ENCODE measurements at regions not wholly inside any gene's neighbourhood (a gene's known extent, or its start where the extent isn't known, plus 50 kb on each side); places are given as distances from the start of the nearest gene placed in this dataset.

GRCh38 chr13:79782541-79783205 is 301.7 kb downstream of the NDFIP2 start:
- DNase-seq (ENCODE audit: low read depth, low spot score) = peak; percentile 89

GRCh38 chr13:79781829-79782540 is 301.0 kb downstream of the NDFIP2 start:
- no peak for DNase-seq (ENCODE audit: low read depth, low spot score)

- no peak for DNase-seq (ENCODE audit: low read depth, low spot score)
Measured at GRCh38 chr13:79780240-79780639, 299.3 kb downstream of the NDFIP2 start.

DNA sequence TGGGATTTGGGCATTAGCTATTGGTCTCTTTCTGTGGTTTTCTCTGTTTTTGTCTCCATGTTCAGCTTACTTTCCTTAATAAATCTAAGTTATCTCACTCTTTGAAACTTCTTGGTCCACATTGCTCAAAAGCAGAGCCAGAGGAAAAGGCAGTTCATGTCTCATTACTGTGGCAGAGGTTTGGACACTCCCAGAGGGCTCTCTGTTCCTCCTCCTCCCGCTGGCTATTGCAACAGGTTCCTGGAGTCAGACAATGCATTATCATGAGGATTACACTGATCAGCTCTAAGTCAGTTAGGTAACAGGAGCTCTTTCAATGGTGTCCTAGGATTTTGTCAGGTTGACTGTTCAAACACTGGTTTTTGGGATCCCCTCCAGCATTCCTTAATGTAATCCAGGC is 298.8 kb downstream of the NDFIP2 start:
- peak; percentile 30 for DNase-seq (ENCODE audit: low read depth, low spot score)

- no peak for DNase-seq (ENCODE audit: low read depth, low spot score)
Measured at GRCh38 chr13:79778741-79779460, 297.9 kb downstream of the NDFIP2 start.

DNA sequence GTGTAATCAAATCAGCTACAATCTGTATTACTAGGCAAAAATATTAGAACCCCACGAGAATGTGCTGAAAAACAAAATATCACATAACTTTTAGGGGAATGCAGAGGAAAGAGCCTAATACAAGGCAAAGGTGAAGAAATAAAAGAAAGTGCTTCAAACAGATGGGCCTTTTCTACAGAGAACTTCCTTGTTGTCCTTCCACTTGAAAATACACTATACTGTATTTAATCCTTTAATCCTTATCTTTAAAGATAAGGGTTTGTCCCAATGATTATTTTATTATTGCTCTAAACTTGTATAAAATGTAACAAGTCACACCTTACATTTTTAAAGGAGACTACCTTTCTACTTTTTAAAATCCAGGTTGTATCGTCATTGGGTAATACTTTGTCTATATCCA is 296.5 kb downstream of the NDFIP2 start:
- no peak for DNase-seq (ENCODE audit: low read depth, low spot score)

DNA sequence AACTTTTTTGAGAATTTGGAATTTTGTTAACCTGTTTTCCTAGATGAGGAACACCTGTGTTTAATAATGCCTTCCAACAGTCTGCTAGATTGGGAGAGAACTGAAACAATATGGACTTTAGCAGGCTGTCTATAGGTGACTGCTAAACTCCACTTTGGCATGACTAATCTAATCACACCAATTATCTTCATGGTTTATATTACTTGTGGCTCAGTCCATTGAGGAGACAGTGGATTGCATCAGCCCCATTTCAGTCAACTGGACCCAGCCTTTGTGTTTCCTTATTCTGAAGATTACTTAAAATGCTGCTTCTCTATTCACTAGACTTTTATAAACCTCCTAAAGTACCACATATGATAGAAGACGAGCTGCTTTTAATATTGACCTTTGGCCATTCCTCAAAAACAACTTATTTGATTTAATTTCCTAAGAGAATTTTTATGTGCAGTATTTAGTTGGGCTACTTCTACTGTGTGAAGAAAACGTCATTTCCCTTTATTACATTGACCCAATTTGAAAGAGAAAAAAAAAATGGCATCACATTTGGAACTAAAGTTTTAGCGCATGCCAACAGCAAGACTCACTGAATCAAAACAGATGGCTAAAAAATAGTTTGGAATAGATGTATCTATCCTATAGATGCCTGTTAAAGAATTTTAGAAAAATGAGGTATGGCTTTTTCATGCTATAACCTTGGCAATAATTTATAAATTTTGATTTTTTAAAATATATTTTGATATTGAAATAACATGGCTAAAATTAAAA is 295.8 kb downstream of the NDFIP2 start:
- DNase-seq (ENCODE audit: low read depth, low spot score) = no peak

- DNase-seq (ENCODE audit: low read depth, low spot score) = peak; percentile 46
Measured at GRCh38 chr13:79775830-79776229, 294.9 kb downstream of the NDFIP2 start.

- DNase-seq (ENCODE audit: low read depth, low spot score) = no peak
Measured at GRCh38 chr13:79772811-79773210, 291.9 kb downstream of the NDFIP2 start.

DNA sequence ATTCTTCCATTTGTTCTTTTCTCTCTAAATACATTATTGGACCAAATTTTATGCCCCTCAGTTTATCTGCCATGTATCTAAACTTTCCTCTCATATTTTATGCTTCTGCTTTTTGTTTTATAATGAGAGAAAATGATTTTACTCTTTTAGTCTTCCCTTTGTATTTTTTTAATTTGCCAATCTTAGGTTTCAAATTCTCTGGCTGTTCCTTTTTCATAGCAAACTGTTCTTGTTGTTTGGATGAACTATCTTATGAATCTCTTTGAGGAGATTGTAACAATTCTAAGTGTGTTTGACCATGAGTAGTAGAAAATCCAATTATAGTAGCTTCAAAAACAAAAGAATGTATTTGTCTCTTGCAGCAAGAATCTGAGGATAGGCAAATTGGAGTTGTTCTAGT is 290.5 kb downstream of the NDFIP2 start:
- DNase-seq (ENCODE audit: low read depth, low spot score) = no peak

DNA sequence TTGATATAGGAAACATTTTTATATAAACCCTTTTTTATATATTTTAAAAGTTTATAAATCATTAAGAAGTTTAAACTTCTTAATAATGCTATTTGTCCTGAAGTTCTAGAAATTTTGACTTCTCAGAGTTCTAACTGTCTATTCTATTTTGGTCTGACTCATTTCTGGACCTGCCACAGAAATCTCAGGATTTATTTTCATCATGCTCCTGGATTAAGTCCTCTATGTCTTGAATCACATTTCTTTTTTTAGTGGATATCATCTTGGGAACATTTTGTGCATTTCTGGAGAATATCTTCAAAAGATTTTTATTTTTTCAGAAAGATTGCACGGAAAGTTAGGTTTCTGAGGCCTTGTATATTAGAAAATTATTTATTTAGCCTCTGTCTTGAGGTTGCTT is 289.1 kb downstream of the NDFIP2 start:
- DNase-seq (ENCODE audit: low read depth, low spot score) = no peak

DNA sequence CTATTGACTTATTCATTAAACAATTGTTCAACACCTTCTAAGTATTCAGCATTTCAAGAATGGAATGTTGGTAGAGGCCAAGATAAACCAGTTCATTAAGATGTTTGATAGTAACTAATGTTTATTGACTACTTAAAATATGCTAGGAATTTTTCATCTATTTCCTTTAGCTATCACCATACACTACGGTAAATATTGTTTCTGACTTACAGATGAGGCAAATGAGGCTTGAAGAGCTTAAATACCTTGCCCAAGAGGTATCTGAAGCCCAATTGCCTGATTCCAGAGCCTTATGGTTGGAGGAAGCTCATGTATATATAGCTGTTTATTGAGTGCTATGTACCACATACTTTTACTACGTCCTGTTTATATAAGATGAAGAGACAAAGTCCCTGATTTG is 286.2 kb downstream of the NDFIP2 start:
- no peak for DNase-seq (ENCODE audit: low read depth, low spot score)

DNA sequence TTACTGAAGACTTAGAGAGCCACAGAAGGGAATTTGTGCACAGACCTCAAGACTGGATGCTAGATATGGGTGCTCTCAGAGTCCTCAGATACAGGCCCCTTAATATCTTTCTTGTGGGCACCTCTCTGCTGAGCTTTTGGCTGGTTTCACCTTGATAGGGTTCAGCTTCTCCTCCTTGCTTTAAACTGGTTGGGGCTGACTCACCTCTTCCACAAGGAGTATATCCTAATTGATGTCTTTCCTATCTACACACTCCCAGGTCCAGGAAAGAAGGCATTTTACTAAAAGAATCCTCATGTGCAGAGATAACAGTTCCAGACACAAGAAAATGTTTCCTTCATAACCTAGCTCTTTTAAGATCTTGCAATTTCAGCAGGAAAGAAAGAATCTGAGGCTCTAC is 284.4 kb downstream of the NDFIP2 start:
- no peak for DNase-seq (ENCODE audit: low read depth, low spot score)

DNA sequence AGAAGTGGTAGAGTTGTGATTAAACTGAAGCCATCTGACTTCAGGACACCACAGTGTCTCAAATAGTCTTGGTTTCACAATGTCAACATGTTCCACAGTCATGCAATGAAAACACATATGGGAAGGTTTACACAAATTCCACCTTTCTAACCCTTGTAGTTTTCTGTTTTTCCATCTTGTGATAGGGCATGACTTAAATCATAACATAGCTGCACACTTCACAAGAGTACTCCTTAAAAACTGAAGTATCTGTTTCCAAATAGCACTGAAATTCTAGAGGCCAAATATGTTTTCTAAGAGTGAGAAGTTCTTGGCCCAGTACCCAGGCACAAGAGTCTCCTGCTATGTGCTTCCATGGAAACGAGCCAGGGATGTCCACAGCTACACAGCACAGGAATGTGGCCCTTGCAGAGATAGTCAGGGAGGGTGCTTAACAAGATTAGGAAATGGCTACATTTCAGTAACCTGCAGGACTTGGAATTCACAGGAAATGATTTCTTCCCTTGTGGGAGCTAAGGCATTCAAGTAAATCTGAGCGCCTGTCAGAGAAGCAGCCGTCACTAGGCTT is 269.1 kb downstream of the NDFIP2 start:
- DNase-seq (ENCODE audit: low read depth, low spot score) = peak; percentile 63

DNA sequence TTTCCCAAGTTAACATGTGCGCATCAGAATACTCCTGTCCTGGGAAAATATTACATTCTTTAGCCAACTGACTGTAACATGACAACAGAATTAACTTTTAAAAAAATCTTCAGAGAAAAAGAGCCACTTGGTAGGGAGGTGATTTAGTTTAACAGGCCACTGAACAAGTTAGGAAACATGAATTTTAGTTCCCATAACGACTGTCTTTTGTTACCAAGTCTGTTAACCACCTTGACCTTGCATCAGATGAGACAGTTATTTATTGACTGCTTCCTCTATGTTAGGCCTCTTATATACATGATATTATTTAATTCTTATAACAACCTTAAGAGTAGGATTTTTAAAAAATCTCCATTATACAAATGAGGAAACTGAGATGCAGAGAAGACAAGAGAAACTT is 268.6 kb downstream of the NDFIP2 start:
- DNase-seq (ENCODE audit: low read depth, low spot score) = no peak

- peak; percentile 47 for DNase-seq (ENCODE audit: low read depth, low spot score)
Measured at GRCh38 chr13:79745081-79745480, 264.1 kb downstream of the NDFIP2 start.

- DNase-seq (ENCODE audit: low read depth, low spot score) = peak; percentile 41
Measured at GRCh38 chr13:79742923-79743322, 262.0 kb downstream of the NDFIP2 start.

GRCh38 chr13:79740991-79741390 is 260.0 kb downstream of the NDFIP2 start:
- peak; percentile 56 for DNase-seq (ENCODE audit: low read depth, low spot score)

GRCh38 chr13:79736356-79736755 is 255.4 kb downstream of the NDFIP2 start:
- peak; percentile 10 for DNase-seq (ENCODE audit: low read depth, low spot score)

DNA sequence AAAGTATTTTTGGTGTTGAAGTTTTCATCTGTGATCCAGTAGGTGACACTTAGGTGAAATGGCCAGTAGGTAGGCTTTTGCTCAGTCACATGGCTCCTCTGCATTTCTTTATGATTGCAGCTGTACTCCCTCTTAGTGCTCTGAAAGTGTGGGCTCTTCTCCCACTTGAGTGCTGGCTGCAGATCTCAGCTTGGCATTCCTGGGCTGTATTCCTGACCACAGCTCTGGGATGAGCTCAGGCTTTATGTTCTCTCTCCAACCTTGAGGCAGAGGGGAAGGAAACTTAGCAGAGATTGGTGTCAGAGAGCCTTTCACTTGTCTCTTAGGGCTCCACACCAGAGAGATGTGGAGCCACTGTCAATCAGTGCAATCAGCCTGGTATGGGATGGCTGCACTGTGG is 254.3 kb downstream of the NDFIP2 start:
- DNase-seq (ENCODE audit: low read depth, low spot score) = no peak

DNA sequence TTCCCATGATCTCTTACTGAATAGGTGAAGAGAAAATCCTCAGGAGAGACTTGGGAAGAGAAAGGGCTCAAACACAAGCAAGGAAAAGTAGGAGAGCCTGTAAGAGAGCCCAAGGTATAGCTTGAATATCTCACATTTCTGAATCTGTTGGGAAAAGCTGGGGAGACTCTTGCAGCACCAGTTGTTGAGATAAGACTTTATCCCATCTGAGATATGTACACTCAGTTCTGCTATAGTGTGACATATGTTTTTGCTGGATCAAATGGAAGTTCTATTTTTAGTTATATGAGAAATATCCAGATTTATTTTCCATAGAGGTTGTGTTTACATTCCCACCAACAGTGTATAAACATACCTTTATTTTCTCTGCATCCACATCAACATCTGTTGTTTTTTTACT is 246.1 kb downstream of the NDFIP2 start:
- no peak for DNase-seq (ENCODE audit: low read depth, low spot score)

GRCh38 chr13:79725841-79726240 is 244.9 kb downstream of the NDFIP2 start:
- no peak for DNase-seq (ENCODE audit: low read depth, low spot score)

Data from ELF-1 (cell line).